ENCODE measurements at regions not wholly inside any gene's neighbourhood (a gene's known extent, or its start where the extent isn't known, plus 50 kb on each side); places are given as distances from the start of the nearest gene placed in this dataset.
"Not testable (repeated sequence)": the region's sequence is repeated elsewhere in the genome, so short reads cannot be mapped to it uniquely, and the experiment has no call there.

- Histone ChIP-seq H3K27ac (ENCODE audit: low read length) (no peak overlapping the region), H3K36me3 (ENCODE audit: control insufficient read depth, insufficient read depth, low read length) (no peaks in the 10 kb centered on the region), H3K27me3 (ENCODE audit: control insufficient read depth, insufficient read depth, low read length) (no peaks in the 10 kb centered on the region), H3K4me3 (ENCODE audit: low read depth in 2 of 2, low read length in 2 of 2) (no peak overlapping the region), H3K4me1 (ENCODE audit: control insufficient read depth, insufficient read depth, low read length) (no peaks in the 10 kb centered on the region), H3K9me3 (ENCODE audit: control insufficient read depth, insufficient read depth, low read depth, low read length) (no peaks in the 10 kb centered on the region)
- no peak for DNase-seq (ENCODE audit: low read depth, low spot score)
- POLR2A ChIA-PET: no interaction called here
- intact Hi-C loops (cut with micrococcal nuclease; ENCODE audit: unreplicated experiment): no loop called here
- no TSS peak for BruUV-seq (replicated peaks)
- in situ Hi-C loops (cut with HindIII; ENCODE audit: low pct_unique_long_range_greater_than_20kb, low sequenced_read_pairs): no loop called here
- no peak for ATAC-seq
- TF ChIP-seq SIN3A (IDR thresholded peaks at IDR 0.05; ENCODE audit: borderline replicate concordance, insufficient read depth, low read depth, low read length) (no peak), POLR2AphosphoS5 (IDR thresholded peaks at IDR 0.05; ENCODE audit: low read depth, low read length) (no peak), TCF7L2 (IDR thresholded peaks at IDR 0.05; ENCODE audit: low read depth, low read length) (no peak)
- TF ChIP-seq, protein P1, sequence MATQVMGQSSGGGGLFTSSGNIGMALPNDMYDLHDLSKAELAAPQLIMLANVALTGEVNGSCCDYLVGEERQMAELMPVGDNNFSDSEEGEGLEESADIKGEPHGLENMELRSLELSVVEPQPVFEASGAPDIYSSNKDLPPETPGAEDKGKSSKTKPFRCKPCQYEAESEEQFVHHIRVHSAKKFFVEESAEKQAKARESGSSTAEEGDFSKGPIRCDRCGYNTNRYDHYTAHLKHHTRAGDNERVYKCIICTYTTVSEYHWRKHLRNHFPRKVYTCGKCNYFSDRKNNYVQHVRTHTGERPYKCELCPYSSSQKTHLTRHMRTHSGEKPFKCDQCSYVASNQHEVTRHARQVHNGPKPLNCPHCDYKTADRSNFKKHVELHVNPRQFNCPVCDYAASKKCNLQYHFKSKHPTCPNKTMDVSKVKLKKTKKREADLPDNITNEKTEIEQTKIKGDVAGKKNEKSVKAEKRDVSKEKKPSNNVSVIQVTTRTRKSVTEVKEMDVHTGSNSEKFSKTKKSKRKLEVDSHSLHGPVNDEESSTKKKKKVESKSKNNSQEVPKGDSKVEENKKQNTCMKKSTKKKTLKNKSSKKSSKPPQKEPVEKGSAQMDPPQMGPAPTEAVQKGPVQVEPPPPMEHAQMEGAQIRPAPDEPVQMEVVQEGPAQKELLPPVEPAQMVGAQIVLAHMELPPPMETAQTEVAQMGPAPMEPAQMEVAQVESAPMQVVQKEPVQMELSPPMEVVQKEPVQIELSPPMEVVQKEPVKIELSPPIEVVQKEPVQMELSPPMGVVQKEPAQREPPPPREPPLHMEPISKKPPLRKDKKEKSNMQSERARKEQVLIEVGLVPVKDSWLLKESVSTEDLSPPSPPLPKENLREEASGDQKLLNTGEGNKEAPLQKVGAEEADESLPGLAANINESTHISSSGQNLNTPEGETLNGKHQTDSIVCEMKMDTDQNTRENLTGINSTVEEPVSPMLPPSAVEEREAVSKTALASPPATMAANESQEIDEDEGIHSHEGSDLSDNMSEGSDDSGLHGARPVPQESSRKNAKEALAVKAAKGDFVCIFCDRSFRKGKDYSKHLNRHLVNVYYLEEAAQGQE (IDR thresholded peaks at IDR 0.05; ENCODE audit: insufficient read depth in 1 of 2, low read depth in 2 of 2, low read length in 1 of 2): no peak
- CTCF ChIA-PET: no interaction called here
Observed at GRCh38 chr2:209181984-209182383, 241.9 kb upstream of the MAP2 start.

DNA sequence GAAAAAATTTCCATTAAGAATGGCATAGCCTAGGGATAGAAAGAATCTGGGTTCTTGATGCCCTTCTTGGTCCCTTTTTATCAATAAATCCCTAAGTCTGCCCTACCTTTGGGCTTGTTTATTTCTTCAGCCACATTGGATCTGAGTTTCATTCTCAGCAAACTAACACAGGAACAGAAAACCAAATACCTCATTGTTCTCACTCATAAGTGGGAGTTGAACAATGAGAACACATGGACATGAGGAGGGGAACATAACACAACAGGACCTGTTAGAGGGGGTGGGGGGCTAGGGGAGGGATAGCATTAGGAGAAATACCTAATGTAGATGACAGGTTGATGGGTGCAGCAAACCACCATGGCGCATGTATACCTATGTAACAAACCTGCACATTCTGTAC, 237.0 kb upstream of the MAP2 start:
- H3K36me3 ChIP-seq (ENCODE audit: control insufficient read depth, insufficient read depth, low read length); DNase-seq (ENCODE audit: low read depth, low spot score); H3K4me1 ChIP-seq (ENCODE audit: control insufficient read depth, insufficient read depth, low read length); POLR2A ChIA-PET; CTCF ChIA-PET; H3K27ac ChIP-seq (ENCODE audit: low read length); H3K27me3 ChIP-seq (ENCODE audit: control insufficient read depth, insufficient read depth, low read length); H3K4me3 ChIP-seq (ENCODE audit: low read depth in 2 of 2, low read length in 2 of 2); H3K9me3 ChIP-seq (ENCODE audit: control insufficient read depth, insufficient read depth, low read depth, low read length); BruUV-seq (replicated peaks); ATAC-seq; in situ Hi-C loops (cut with HindIII; ENCODE audit: low pct_unique_long_range_greater_than_20kb, low sequenced_read_pairs); intact Hi-C loops (cut with micrococcal nuclease; ENCODE audit: unreplicated experiment): not testable (repeated sequence)

- CTCF ChIA-PET: no interaction called here
Observed at GRCh38 chr2:209189893-209190292, 234.0 kb upstream of the MAP2 start.

More at GRCh38 chr2:209189893-209190292, 234.0 kb upstream of the MAP2 start:
- no peaks in the 10 kb centered on the region for H3K9me3 ChIP-seq (ENCODE audit: control insufficient read depth, insufficient read depth, low read depth, low read length)
- TF ChIP-seq, protein P1 (IDR thresholded peaks at IDR 0.05; ENCODE audit: insufficient read depth in 1 of 2, low read depth in 2 of 2, low read length in 1 of 2): no peak
- TF ChIP-seq TCF7L2 (IDR thresholded peaks at IDR 0.05; ENCODE audit: low read depth, low read length) (no peak), CTCF (IDR thresholded peaks at IDR 0.05) (no peak), SIN3A (IDR thresholded peaks at IDR 0.05; ENCODE audit: borderline replicate concordance, insufficient read depth, low read depth, low read length) (no peak), POLR2AphosphoS5 (IDR thresholded peaks at IDR 0.05; ENCODE audit: low read depth, low read length) (no peak)
- in situ Hi-C loops (cut with HindIII; ENCODE audit: low pct_unique_long_range_greater_than_20kb, low sequenced_read_pairs) (no loop called here), intact Hi-C loops (cut with micrococcal nuclease; ENCODE audit: unreplicated experiment) (no loop called here)
- H3K36me3 ChIP-seq (ENCODE audit: control insufficient read depth, insufficient read depth, low read length): no peaks in the 10 kb centered on the region
- ATAC-seq (no peak), DNase-seq (ENCODE audit: low read depth, low spot score) (no peak)
- H3K27me3 ChIP-seq (ENCODE audit: control insufficient read depth, insufficient read depth, low read length): no peaks in the 10 kb centered on the region
- POLR2A ChIA-PET: no interaction called here
- H3K4me1 ChIP-seq (ENCODE audit: control insufficient read depth, insufficient read depth, low read length): no peaks in the 10 kb centered on the region
- H3K27ac ChIP-seq (ENCODE audit: low read length): no peak overlapping the region
- BruUV-seq (replicated peaks): no TSS peak
- no peak overlapping the region for H3K4me3 ChIP-seq (ENCODE audit: low read depth in 2 of 2, low read length in 2 of 2)
